IMR-90 (cell line): ENCODE measurements at regions not wholly inside any gene's neighbourhood (a gene's known extent, or its start where the extent isn't known, plus 50 kb on each side); places are given as distances from the start of the nearest gene placed in this dataset.

Experiments used
- ATAC-seq: fragments of 200-7000 bp; cut with Tn5 transposase; 2 replicates; pipeline ENCODE4 v1.9.1; 2020; ENCODE audit warnings: low read depth, mild to moderate bottlenecking, moderate library complexity
- BruUV-seq: library from RNA; stranded (reverse); fragments of 400-500 nt; replicated peaks from 2 replicates; lab custom pipeline; 2021; lab: Mats Ljungman, UMichigan
- CTCF ChIA-PET: fragments of 300-600 bp; formaldehyde crosslinking; extraction: SDS; loops from one replicate; lab custom pipeline; 2021; ENCODE audit warnings: antibody characterized with exemption; lab: Yijun Ruan, JAX
- POLR2A ChIA-PET: fragments of 300-600 bp; sonication (Branson Sonifier 250); formaldehyde crosslinking; loops from one replicate; lab custom pipeline; 2022; ENCODE audit warnings: antibody characterized with exemption; ENCODE audit not compliant: unreplicated experiment; lab: Charles Lee
- DNase-seq: peaks from one replicate; pipeline ENCODE4 v3.0.0; 2013
- H2AFZ ChIP-seq: replicated peaks from 2 replicates; pipeline ENCODE3; 2013; ENCODE audit warnings: low read length, mild to moderate bottlenecking; ENCODE audit not compliant: poor library complexity
- H2AK5ac ChIP-seq: 2 replicates; pipeline ENCODE4 v1.6.1; 2013; ENCODE audit warnings: low read depth, low read length, inconsistent platforms
- H2AK9ac ChIP-seq: replicated peaks from 2 replicates; pipeline ENCODE3; 2013; ENCODE audit warnings: mild to moderate bottlenecking, low read depth, low read length, moderate library complexity; ENCODE audit not compliant: poor library complexity
- H2BK120ac ChIP-seq: 2 replicates; pipeline ENCODE4 v1.6.1; 2013; ENCODE audit warnings: low read depth, low read length, inconsistent platforms
- H2BK15ac ChIP-seq: 3 replicates; pipeline ENCODE4 v1.6.1; 2013; ENCODE audit warnings: low read depth, low read length, inconsistent platforms
- H2BK20ac ChIP-seq: 2 replicates; pipeline ENCODE4 v1.6.1; 2013; ENCODE audit warnings: low read depth, mild to moderate bottlenecking, inconsistent platforms, low read length, moderate library complexity
- H2BK5ac ChIP-seq: 2 replicates; pipeline ENCODE4 v1.6.1; 2013; ENCODE audit warnings: mild to moderate bottlenecking, low read depth, low read length, inconsistent platforms; ENCODE audit not compliant: poor library complexity, severe bottlenecking
- H3K14ac ChIP-seq: replicated peaks from 2 replicates; pipeline ENCODE4 v1.6.1; 2013; ENCODE audit warnings: low read depth, low read length, inconsistent platforms
- H3K18ac ChIP-seq: 2 replicates; pipeline ENCODE4 v1.6.1; 2013; ENCODE audit warnings: low read depth, low read length, control low read depth
- H3K23ac ChIP-seq: 2 replicates; pipeline ENCODE4 v1.6.1; 2013; ENCODE audit warnings: low read depth, low read length, inconsistent platforms
- H3K27ac ChIP-seq: 2 replicates; pipeline ENCODE4 v1.5.1; 2013; ENCODE audit warnings: mild to moderate bottlenecking, control low read depth, low read length; ENCODE audit not compliant: insufficient read depth
- H3K27me3 ChIP-seq: 2 replicates; pipeline ENCODE4 v1.6.1; 2013; ENCODE audit warnings: low read length; ENCODE audit not compliant: control insufficient read depth, insufficient read depth
- H3K36me3 ChIP-seq: 2 replicates; pipeline ENCODE4 v1.6.1; 2013; ENCODE audit warnings: low read length, mixed read lengths; ENCODE audit not compliant: control insufficient read depth, insufficient read depth
- H3K4ac ChIP-seq: 2 replicates; pipeline ENCODE4 v1.6.1; 2013; ENCODE audit warnings: low read depth, low read length, inconsistent platforms
- H3K4me1 ChIP-seq: 2 replicates; pipeline ENCODE4 v1.6.1; 2013; ENCODE audit warnings: low read length, mixed read lengths; ENCODE audit not compliant: control insufficient read depth, insufficient read depth
- H3K4me2 ChIP-seq: 2 replicates; pipeline ENCODE4 v1.6.1; 2013; ENCODE audit warnings: low read depth, mild to moderate bottlenecking, control low read depth, low read length, moderate library complexity
- H3K4me3 ChIP-seq: 2 replicates; pipeline ENCODE4 v1.5.1; 2013; ENCODE audit warnings: low read depth, mild to moderate bottlenecking, control low read depth, low read length, moderate library complexity; ENCODE audit not compliant: insufficient read depth
- H3K56ac ChIP-seq: 2 replicates; pipeline ENCODE4 v1.6.1; 2013; ENCODE audit warnings: low read length, inconsistent platforms; ENCODE audit not compliant: insufficient read depth; ENCODE audit errors: extremely low read depth
- H3K79me1 ChIP-seq, 2 experiments: 2 replicates each; pipeline ENCODE4 v1.6.1; 2013; ENCODE audit warnings: low read length in 2 of 2, inconsistent platforms in 1 of 2, low read depth in 1 of 2
- H3K9ac ChIP-seq: 2 replicates; pipeline ENCODE4 v1.6.1; 2013; ENCODE audit warnings: low read depth, low read length, control low read depth
- H3K9me1 ChIP-seq: 2 replicates; pipeline ENCODE4 v1.6.1; 2013; ENCODE audit warnings: low read length, inconsistent platforms; ENCODE audit not compliant: insufficient read depth
- H3K9me3 ChIP-seq: 2 replicates; pipeline ENCODE4 v1.6.1; 2013; ENCODE audit warnings: low read length; ENCODE audit not compliant: control insufficient read depth, insufficient read depth
- H4K20me1 ChIP-seq: 2 replicates; pipeline ENCODE4 v1.6.1; 2013; ENCODE audit warnings: low read length, inconsistent platforms; ENCODE audit not compliant: insufficient read depth
- H4K5ac ChIP-seq: 2 replicates; pipeline ENCODE4 v1.6.1; 2013; ENCODE audit warnings: mild to moderate bottlenecking, low read depth, low read length, control low read depth
- H4K8ac ChIP-seq, 2 experiments: 2 replicates each; pipeline ENCODE4 v1.6.1; 2013; ENCODE audit warnings: low read depth in 2 of 2, low read length in 2 of 2, control low read depth in 1 of 2, inconsistent platforms in 1 of 2
- H4K91ac ChIP-seq: 2 replicates; pipeline ENCODE4 v1.6.1; 2013; ENCODE audit warnings: low read depth, low read length, inconsistent platforms; ENCODE audit not compliant: insufficient read depth
- BHLHE40 ChIP-seq: fragments of 150-350 bp; IDR thresholded peaks from 2 replicates; pipeline ENCODE4 v1.6.1; 2016; ENCODE audit warnings: mild to moderate bottlenecking, low read depth, low read length
- CEBPB ChIP-seq: IDR thresholded peaks from 2 replicates; pipeline ENCODE4 v1.6.1; 2012; ENCODE audit warnings: low read depth, low read length, improper control_type of control experiment
- CHD1 ChIP-seq: IDR thresholded peaks from 2 replicates; pipeline ENCODE4 v1.6.1; 2012; ENCODE audit warnings: low read depth, low read length, improper control_type of control experiment
- CTCF ChIP-seq: conservative IDR thresholded peaks from 2 replicates; pipeline ENCODE4 v1.5.1; 2012; ENCODE audit warnings: mild to moderate bottlenecking, low read depth, low read length, improper control_type of control experiment
- ELK1 ChIP-seq: fragments of 150-350 bp; IDR thresholded peaks from 2 replicates; pipeline ENCODE4 v1.6.1; 2016; ENCODE audit warnings: low read depth, mild to moderate bottlenecking, low read length, moderate library complexity, borderline replicate concordance
- FOS ChIP-seq: fragments of 150-350 bp; IDR thresholded peaks from 2 replicates; pipeline ENCODE4 v1.6.1; 2016; ENCODE audit warnings: low read depth, low read length
- MAFK ChIP-seq: IDR thresholded peaks from 2 replicates; pipeline ENCODE4 v1.6.1; 2012; ENCODE audit warnings: low read depth, low read length, improper control_type of control experiment
- MAZ ChIP-seq: IDR thresholded peaks from 2 replicates; pipeline ENCODE4 v1.6.1; 2012; ENCODE audit warnings: low read depth, mild to moderate bottlenecking, low read length, improper control_type of control experiment, moderate library complexity, borderline replicate concordance
- MXI1 ChIP-seq: IDR thresholded peaks from 2 replicates; pipeline ENCODE4 v1.6.1; 2012; ENCODE audit warnings: low read depth, mild to moderate bottlenecking, low read length, moderate library complexity, borderline replicate concordance
- NFE2L2 ChIP-seq: fragments of 150-350 bp; IDR thresholded peaks from 2 replicates; pipeline ENCODE4 v1.6.1; 2016; ENCODE audit warnings: low read depth, mild to moderate bottlenecking, low read length
- POLR2A ChIP-seq: IDR thresholded peaks from 2 replicates; pipeline ENCODE4 v1.6.1; 2012; ENCODE audit warnings: mild to moderate bottlenecking, low read depth, low read length
- RAD21 ChIP-seq: IDR thresholded peaks from 2 replicates; pipeline ENCODE4 v1.6.1; 2012; ENCODE audit warnings: low read length, improper control_type of control experiment
- RCOR1 ChIP-seq: IDR thresholded peaks from 2 replicates; pipeline ENCODE4 v1.6.1; 2012; ENCODE audit warnings: mild to moderate bottlenecking, low read length, improper control_type of control experiment; ENCODE audit not compliant: insufficient replicate concordance
- RFX5 ChIP-seq: IDR thresholded peaks from 2 replicates; pipeline ENCODE4 v1.8.0; 2012; ENCODE audit warnings: low read depth, mild to moderate bottlenecking, low read length, moderate library complexity
- SMC3 ChIP-seq: fragments of 150-350 bp; IDR thresholded peaks from 2 replicates; pipeline ENCODE4 v1.6.1; 2016; ENCODE audit warnings: low read depth, mild to moderate bottlenecking, antibody characterized with exemption, low read length, moderate library complexity
- USF2 ChIP-seq: fragments of 150-350 bp; IDR thresholded peaks from 2 replicates; pipeline ENCODE4 v1.6.1; 2017; ENCODE audit warnings: mild to moderate bottlenecking, antibody characterized with exemption, low read length, low read depth
- WGBS, 2 experiments: methylation state at CpG; one replicate each; pipeline versions ENCODE4 v1.1.5 to v1.1.7; 2013; ENCODE audit warnings: missing lambda C conversion rate in 2 of 2; ENCODE audit not compliant: insufficient read length in 1 of 2; ENCODE audit errors: extremely low coverage in 2 of 2; 5-methylcytosine and 5-hydroxymethylcytosine counted together
- dilution Hi-C: fragments of 300-500 bp; cut with HindIII; formaldehyde crosslinking; loops from one replicate; pipeline ENCODE4 v1.14.3; 2018; ENCODE audit warnings: low sequenced_read_pairs; ENCODE audit not compliant: unreplicated experiment
- in situ Hi-C: fragments of 300-500 bp; cut with MboI; formaldehyde crosslinking; loops from 3 replicates; pipeline ENCODE4 v1.14.3; 2019; ENCODE audit warnings: low sequenced_read_pairs, inconsistent platforms, mixed read lengths
- intact Hi-C: fragments of 100-400 bp; cut with micrococcal nuclease; formaldehyde crosslinking; loops from 2 replicates; pipeline ENCODE4 v1.10.0; 2022

DNA sequence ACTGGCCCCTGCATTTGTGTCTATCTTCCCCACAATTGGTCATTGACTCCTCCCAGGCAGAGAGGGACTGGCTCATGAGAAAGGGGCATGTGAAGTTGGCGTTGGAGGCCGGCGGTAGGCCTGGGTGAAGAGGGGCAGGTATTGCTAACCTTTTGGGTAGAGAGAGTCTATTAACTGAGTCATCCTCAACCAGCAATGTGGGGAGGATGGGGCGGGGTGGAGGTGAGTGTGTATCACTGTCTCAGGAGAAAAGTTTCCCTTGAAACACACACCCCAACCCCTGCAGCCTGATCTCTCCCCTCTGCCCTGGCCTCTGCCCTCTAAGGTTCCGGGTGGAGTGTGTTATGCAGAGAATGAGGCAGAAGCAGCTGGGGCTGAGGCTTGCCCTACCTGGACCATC is 60.1 kb upstream of the PHF21B start:
- intact Hi-C loops (no loop called here), dilution Hi-C loops (no loop called here), in situ Hi-C loops (no loop called here)
- Histone ChIP-seq H2BK20ac (no peak overlapping the region), H3K36me3 (no peaks in the 10 kb centered on the region), H4K8ac (no peak overlapping the region), H3K18ac (no peak overlapping the region), H3K56ac (no peak overlapping the region), H3K9me1 (no peaks in the 10 kb centered on the region), H4K5ac (no peak overlapping the region), H2BK15ac (no peak overlapping the region), H2BK5ac (no peak overlapping the region), H3K4ac (no peak overlapping the region), H3K4me1 (0 out of 2 replicates have a peak, but pooled peaks cover 2% of the 10 kb centered on the region), H3K27me3 (peaks cover 10% of the 10 kb centered on the region), H3K14ac (no peak overlapping the region), H2AK9ac (no peak overlapping the region), H2BK120ac (no peak overlapping the region), H3K23ac (no peak overlapping the region), H3K27ac (no peak overlapping the region), H4K91ac (no peak overlapping the region), H4K20me1 (no peaks in the 10 kb centered on the region), H2AK5ac (no peak overlapping the region), H3K4me2 (no peak overlapping the region), H2AFZ (no peak overlapping the region), H3K79me1 (no peaks in the 10 kb centered on the region), H3K4me3 (no peak overlapping the region), H3K9me3 (peaks cover 7% of the 10 kb centered on the region; the same call in 1 of the 2 replicates), H3K9ac (no peak overlapping the region)
- CTCF ChIA-PET, result no interaction called here
- no peak for DNase-seq
- no peak for ATAC-seq
- no CpG with 5 or more reads among the region's 5 CpGs for WGBS, 2 experiments
- POLR2A ChIA-PET, result no interaction called here
- TF ChIP-seq ELK1, result no peak
- TF ChIP-seq CHD1, result no peak
- TF ChIP-seq RAD21, result no peak
- TF ChIP-seq CEBPB, result no peak
- no peak for TF ChIP-seq RFX5
- TF ChIP-seq MXI1, result no peak
- no peak for TF ChIP-seq MAZ
- TF ChIP-seq RCOR1, result no peak
- no peak for TF ChIP-seq BHLHE40
- TF ChIP-seq CTCF, result no peak
- no peak for TF ChIP-seq USF2
- no peak for TF ChIP-seq POLR2A
- no peak for TF ChIP-seq SMC3
- TF ChIP-seq MAFK, result no peak
- TF ChIP-seq FOS, result no peak
- TF ChIP-seq NFE2L2, result no peak
- BruUV-seq, result no TSS peak
